HepG2 (cell line): ENCODE measurements at regions not wholly inside any gene's neighbourhood (a gene's known extent, or its start where the extent isn't known, plus 50 kb on each side); places are given as distances from the start of the nearest gene placed in this dataset.
"Not testable (repeated sequence)": the region's sequence is repeated elsewhere in the genome, so short reads cannot be mapped to it uniquely, and the experiment has no call there.

Experiments used
- ATAC-seq: fragments of 200-7000 bp; cut with Tn5 transposase; 3 replicates; pipeline ENCODE4 v1.9.1; 2020; ENCODE audit warnings: mild to moderate bottlenecking, moderate library complexity
- BruUV-seq: library from RNA; stranded (reverse); fragments of 400-500 nt; replicated peaks from 2 replicates; lab custom pipeline; 2021; lab: Mats Ljungman, UMichigan
- CTCF ChIA-PET: fragments of 300-600 bp; formaldehyde crosslinking; extraction: SDS; loops from one replicate; lab custom pipeline; 2021; ENCODE audit warnings: low total read pairs, inconsistent platforms, low intra/inter-chr PET ratio; lab: Yijun Ruan, JAX
- POLR2A ChIA-PET: fragments of 350-600 bp; sonication (Branson Sonifier 250); formaldehyde crosslinking; loops from one replicate; lab custom pipeline; 2020; ENCODE audit warnings: antibody characterized with exemption, inconsistent platforms; lab: Yijun Ruan, JAX
- DNase-seq: peaks from one replicate; pipeline ENCODE4 v3.0.0-alpha.2; 2015; ENCODE audit warnings: low spot score
- FAIRE-seq: peaks from 3 replicates; lab custom pipeline; 2011; peaks lifted over from hg19 to GRCh38; lab: Jason Lieb, UNC
- H2AFZ ChIP-seq: one replicate; pipeline ENCODE4 v1.6.1; 2011; ENCODE audit warnings: low read length, inconsistent platforms
- H3K27ac ChIP-seq: fragments of 300-600 bp; 3 replicates; pipeline ENCODE4 v1.8.0; 2011; ENCODE audit warnings: mixed run types, mild to moderate bottlenecking, mixed read lengths, low read length, inconsistent platforms; ENCODE audit not compliant: insufficient read depth; ENCODE audit errors: extremely low read length
- H3K27me3 ChIP-seq, 2 experiments: fragments of 200-600 bp in 1 of 2; 2 replicates in 1 of 2; 3 replicates in 1 of 2; pipeline versions ENCODE4 v1.6.0 to v1.8.0; 2011; ENCODE audit warnings: low read length in 2 of 2, mild to moderate bottlenecking in 2 of 2, moderate library complexity in 2 of 2, inconsistent platforms in 1 of 2; ENCODE audit not compliant: insufficient read depth in 2 of 2, control insufficient read depth in 1 of 2
- H3K36me3 ChIP-seq, 2 experiments: fragments of 200-600 bp in 1 of 2; replicated peaks in 1 of 2; 2 replicates in 1 of 2; 3 replicates in 1 of 2; pipeline versions ENCODE4 v1.5.1 to v1.8.0; 2011; ENCODE audit warnings: low read length in 2 of 2, inconsistent platforms in 1 of 2; ENCODE audit not compliant: insufficient read depth in 2 of 2, control insufficient read depth in 1 of 2
- H3K4me1 ChIP-seq: 2 replicates; pipeline ENCODE4 v1.5.1; 2012; ENCODE audit warnings: low read length, inconsistent platforms; ENCODE audit not compliant: insufficient read depth
- H3K4me2 ChIP-seq: 2 replicates; pipeline ENCODE4 v1.6.0; 2011; ENCODE audit warnings: low read depth, low read length, inconsistent platforms
- H3K4me3 ChIP-seq, 3 experiments: fragments of 200-600 bp in 1 of 3; sonication (generic), shearing (Covaris generic) in 1 of 3; replicated peaks in 1 of 3; 2 replicates each; pipeline ENCODE4 v1.5.1; 2011 to 2016; ENCODE audit warnings: low read length in 3 of 3, inconsistent platforms in 2 of 3, low read depth in 2 of 3, mild to moderate bottlenecking in 2 of 3, control low read depth in 1 of 3, mixed read lengths in 1 of 3; ENCODE audit not compliant: insufficient read depth in 1 of 3
- H3K79me2 ChIP-seq: one replicate; pipeline ENCODE4 v1.6.1; 2011; ENCODE audit warnings: low read length, inconsistent platforms; ENCODE audit not compliant: insufficient read depth
- H3K9ac ChIP-seq: 2 replicates; pipeline ENCODE4 v1.6.0; 2011; ENCODE audit warnings: mild to moderate bottlenecking, low read depth, low read length, inconsistent platforms; ENCODE audit not compliant: insufficient read depth
- H3K9me3 ChIP-seq: 2 replicates; pipeline ENCODE4 v1.5.1; 2012; ENCODE audit warnings: mild to moderate bottlenecking, low read length
- H4K20me1 ChIP-seq: 2 replicates; pipeline ENCODE4 v1.6.0; 2011; ENCODE audit warnings: inconsistent platforms, mild to moderate bottlenecking, low read length, moderate library complexity; ENCODE audit not compliant: insufficient read depth
- ARNT ChIP-seq: fragments of 450-650 bp; IDR thresholded peaks from 2 replicates; pipeline ENCODE4 v1.6.1; 2017
- CEBPG ChIP-seq: IDR thresholded peaks from 2 replicates; pipeline ENCODE4 v1.6.1; 2016
- CTCF ChIP-seq: sonication (generic); formaldehyde crosslinking; IDR thresholded peaks from 2 replicates; pipeline ENCODE4 v1.5.0; 2020; ENCODE audit warnings: mild to moderate bottlenecking, missing genetic modification reagents, moderate library complexity
- DNMT1 ChIP-seq: sonication (generic); formaldehyde crosslinking; IDR thresholded peaks from 2 replicates; pipeline ENCODE4 v1.5.1; 2020; ENCODE audit warnings: mild to moderate bottlenecking, missing genetic modification reagents
- GPN1 ChIP-seq: sonication (generic); formaldehyde crosslinking; IDR thresholded peaks from 2 replicates; pipeline ENCODE4 v1.5.1; 2020; ENCODE audit warnings: missing genetic modification reagents, borderline replicate concordance
- PRPF4 ChIP-seq: fragments of 200-400 bp; formaldehyde crosslinking; IDR thresholded peaks from 2 replicates; pipeline ENCODE4 v1.6.1; 2016; ENCODE audit warnings: low read length, low read depth; ENCODE audit not compliant: poor library complexity, severe bottlenecking
- RARA ChIP-seq: IDR thresholded peaks from 2 replicates; pipeline ENCODE4 v1.6.1; 2016; ENCODE audit warnings: missing genetic modification reagents, missing compliant biosample characterization
- RNF2 ChIP-seq: fragments of 450-650 bp; conservative IDR thresholded peaks from 2 replicates; pipeline ENCODE4 v1.6.1; 2016; ENCODE audit warnings: low read depth
- STAG1 ChIP-seq: sonication (generic); formaldehyde crosslinking; IDR thresholded peaks from 2 replicates; pipeline ENCODE4 v1.4.0; 2020; ENCODE audit warnings: missing genetic modification reagents
- THAP7 ChIP-seq: sonication (generic); formaldehyde crosslinking; IDR thresholded peaks from 2 replicates; pipeline ENCODE4 v1.8.1; 2023; ENCODE audit warnings: mild to moderate bottlenecking, missing genetic modification reagents
- ZFP41 ChIP-seq: sonication (generic); formaldehyde crosslinking; IDR thresholded peaks from 2 replicates; pipeline ENCODE4 v1.4.0; 2020; ENCODE audit warnings: mild to moderate bottlenecking, missing genetic modification reagents, borderline replicate concordance
- ZGPAT ChIP-seq: IDR thresholded peaks from 2 replicates; pipeline ENCODE4 v1.6.1; 2016; ENCODE audit warnings: mild to moderate bottlenecking
- ZNF543 ChIP-seq: sonication (generic); formaldehyde crosslinking; IDR thresholded peaks from 2 replicates; pipeline ENCODE4 v1.4.0; 2020; ENCODE audit warnings: mild to moderate bottlenecking, missing genetic modification reagents
- ZNF800 ChIP-seq: sonication (generic); formaldehyde crosslinking; IDR thresholded peaks from 2 replicates; pipeline ENCODE4 v1.4.0; 2020; ENCODE audit warnings: missing genetic modification reagents
- ZSCAN30 ChIP-seq: sonication (generic); formaldehyde crosslinking; IDR thresholded peaks from 2 replicates; pipeline ENCODE4 v1.5.0; 2020; ENCODE audit warnings: mild to moderate bottlenecking, missing genetic modification reagents
- WGBS: methylation state at CpG from one replicate; pipeline ENCODE4 v1.1.6; 2017; ENCODE audit warnings: low lambda C conversion rate; 5-methylcytosine and 5-hydroxymethylcytosine counted together
- in situ Hi-C: cut with HindIII; loops from 2 replicates; pipeline ENCODE4 v1.10.0; 2017; ENCODE audit warnings: low pct_unique_long_range_greater_than_20kb; ENCODE audit not compliant: extremely low pct_ligation_motif_present
- intact Hi-C: fragments of 100-400 bp; cut with micrococcal nuclease; formaldehyde crosslinking; loops from one replicate; pipeline ENCODE4 v1.10.0; 2022; ENCODE audit not compliant: unreplicated experiment

- H3K4me2 ChIP-seq, POLR2A ChIA-PET, H3K9ac ChIP-seq, in situ Hi-C loops, H3K79me2 ChIP-seq, FAIRE-seq, BruUV-seq, ATAC-seq, H3K36me3 ChIP-seq, H3K4me3 ChIP-seq, H3K27ac ChIP-seq, DNase-seq, H3K27me3 ChIP-seq, CTCF ChIA-PET, H3K9me3 ChIP-seq, H4K20me1 ChIP-seq, H2AFZ ChIP-seq: not testable (repeated sequence)
- intact Hi-C loops = loop anchor here (5.0 kb wide), 1 partner anchor 644 kb away; no protein-coding TSS in a partner anchor
- peaks cover 17% of the 10 kb centered on the region for H3K4me1 ChIP-seq
- TF ChIP-seq CEBPG (CRISPR knock-in tag) = 0 out of 2 replicates have a peak, but pooled peaks have one; percentile 8
- 85% methylated on average over 5 of the region's 5 CpGs for WGBS
Measured at GRCh38 chr5:91308157-91308556, 75.0 kb downstream of the ARRDC3 start.

- DNase-seq = no peak
- Histone ChIP-seq H3K4me3 (no peak overlapping the region), H3K79me2 (no peaks in the 10 kb centered on the region), H3K36me3 (no peaks in the 10 kb centered on the region), H3K9me3 (no peaks in the 10 kb centered on the region), H3K27me3 (no peaks in the 10 kb centered on the region), H3K4me2 (no peak overlapping the region), H3K4me1 (peaks cover 6% of the 10 kb centered on the region), H2AFZ (no peak overlapping the region), H4K20me1 (no peaks in the 10 kb centered on the region), H3K27ac (no peak overlapping the region), H3K9ac (no peak overlapping the region)
- no TSS peak for BruUV-seq
- CTCF ChIA-PET = no interaction called here
- in situ Hi-C loops = no loop called here
- 94% methylated on average over 4 of the region's 4 CpGs for WGBS
- intact Hi-C loops = loop anchor here (5.0 kb wide), 1 partner anchor 645 kb away; no protein-coding TSS in a partner anchor
- POLR2A ChIA-PET = no interaction called here
- no peak for ATAC-seq
- no peak for FAIRE-seq
- no peak for TF ChIP-seq STAG1 (CRISPR knock-in tag)
- TF ChIP-seq GPN1 (CRISPR knock-in tag) = no peak
- no peak for TF ChIP-seq ZSCAN30 (CRISPR knock-in tag)
- TF ChIP-seq RNF2 = no peak
- TF ChIP-seq CTCF (CRISPR knock-in tag) = no peak
- no peak for TF ChIP-seq PRPF4
- no peak for TF ChIP-seq DNMT1 (CRISPR knock-in tag)
- no peak for TF ChIP-seq ARNT
- TF ChIP-seq ZFP41 (CRISPR knock-in tag) = no peak
- TF ChIP-seq RARA (CRISPR knock-in tag) = no peak
- no peak for TF ChIP-seq ZNF543
- TF ChIP-seq ZNF800 (CRISPR knock-in tag) = no peak
- no peak for TF ChIP-seq THAP7 (CRISPR knock-in tag)
- no peak for TF ChIP-seq ZGPAT (CRISPR knock-in tag)
Measured at GRCh38 chr5:91307048-91307447, 76.1 kb downstream of the ARRDC3 start.
